GM19395 (cell line): ENCODE measurements at regions not wholly inside any gene's neighbourhood (a gene's known extent, or its start where the extent isn't known, plus 50 kb on each side); places are given as distances from the start of the nearest gene placed in this dataset.
"Not testable (repeated sequence)": the region's sequence is repeated elsewhere in the genome, so short reads cannot be mapped to it uniquely, and the experiment has no call there.

Experiments used
- ATAC-seq: cut with Tn5 transposase; IDR thresholded peaks from one replicate; pipeline ENCODE4 v1.9.1; 2021; ENCODE audit warnings: mild to moderate bottlenecking, moderate library complexity; ENCODE audit not compliant: unreplicated experiment

GRCh38 chr5:13640270-13640669 is 304.2 kb downstream of the DNAH5 start:
- ATAC-seq, result no peak

GRCh38 chr5:13632676-13633075 is 311.8 kb downstream of the DNAH5 start:
- no peak for ATAC-seq

GRCh38 chr5:13629218-13629617 is 315.3 kb downstream of the DNAH5 start:
- ATAC-seq, result no peak

- no peak for ATAC-seq
Observed at GRCh38 chr5:13627673-13628454, 316.6 kb downstream of the DNAH5 start.

GRCh38 chr5:13625616-13626198 is 318.8 kb downstream of the DNAH5 start:
- no peak for ATAC-seq

- ATAC-seq, result no peak
Observed at GRCh38 chr5:13624283-13625074, 320.0 kb downstream of the DNAH5 start.

GRCh38 chr5:13613621-13614020 is 330.9 kb downstream of the DNAH5 start:
- ATAC-seq, result no peak

- no peak for ATAC-seq
Observed at GRCh38 chr5:13611604-13612003, 332.9 kb downstream of the DNAH5 start.

- ATAC-seq, result no peak
Observed at GRCh38 chr5:13609504-13609903, 335.0 kb downstream of the DNAH5 start.

- no peak for ATAC-seq
Observed at GRCh38 chr5:13606051-13606450, 338.4 kb downstream of the DNAH5 start.

GRCh38 chr5:13601112-13601511 is 343.4 kb downstream of the DNAH5 start:
- ATAC-seq, result no peak

- ATAC-seq, result no peak
Observed at GRCh38 chr5:13595978-13596377, 348.5 kb downstream of the DNAH5 start.

GRCh38 chr5:13591621-13592020 is 352.9 kb downstream of the DNAH5 start:
- no peak for ATAC-seq

GRCh38 chr5:13585324-13585723 is 359.2 kb downstream of the DNAH5 start:
- no peak for ATAC-seq

- ATAC-seq, result no peak
Observed at GRCh38 chr5:13581914-13582313, 362.6 kb downstream of the DNAH5 start.

GRCh38 chr5:13581132-13581531 is 363.4 kb downstream of the DNAH5 start:
- no peak for ATAC-seq

- no peak for ATAC-seq
Observed at GRCh38 chr5:13580058-13580457, 364.4 kb downstream of the DNAH5 start.

- not testable (repeated sequence) for ATAC-seq
Observed at GRCh38 chr5:13579091-13579490, 365.4 kb downstream of the DNAH5 start.

- not testable (repeated sequence) for ATAC-seq
Observed at GRCh38 chr5:13578311-13579039, 366.0 kb downstream of the DNAH5 start.

GRCh38 chr5:13574574-13574973 is 369.9 kb downstream of the DNAH5 start:
- no peak for ATAC-seq

GRCh38 chr5:13572163-13572562 is 372.3 kb downstream of the DNAH5 start:
- no peak for ATAC-seq
